ENCODE measurements at regions not wholly inside any gene's neighbourhood (a gene's known extent, or its start where the extent isn't known, plus 50 kb on each side); places are given as distances from the start of the nearest gene placed in this dataset.
"Not testable (repeated sequence)": the region's sequence is repeated elsewhere in the genome, so short reads cannot be mapped to it uniquely, and the experiment has no call there.

DNA sequence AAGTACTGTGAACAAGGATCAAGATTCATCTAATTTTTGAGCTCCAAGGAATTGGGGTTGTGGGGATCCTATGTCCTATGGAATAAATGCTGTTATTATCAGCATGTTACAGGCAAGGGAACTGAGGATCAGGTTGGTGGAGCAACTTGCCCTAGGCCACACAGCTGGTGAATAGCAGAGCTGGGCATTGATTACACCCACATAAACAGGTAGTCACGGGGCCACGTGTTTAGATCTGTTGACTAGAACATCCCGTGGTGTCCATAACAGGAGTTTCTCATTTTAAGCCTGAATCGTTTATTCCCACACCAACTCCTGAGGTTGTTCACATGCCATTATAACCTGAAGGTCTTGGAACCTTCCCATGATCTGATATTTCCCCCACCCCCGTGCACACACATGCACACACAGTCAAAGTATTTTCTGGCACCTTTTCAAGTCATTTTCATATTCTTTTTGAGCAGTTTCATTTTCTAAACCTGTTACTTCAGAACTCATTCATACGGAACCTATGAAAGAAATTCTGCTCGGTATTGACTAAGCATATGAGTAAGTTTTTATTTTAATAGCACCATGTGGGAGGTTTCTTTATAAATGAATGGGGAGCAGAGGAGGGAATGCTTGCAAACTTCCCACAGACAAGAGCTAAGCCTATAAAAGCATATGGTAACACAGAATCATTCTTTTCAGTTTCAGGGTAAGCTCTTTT, 338.1 kb downstream of the ANAPC1 start:
- not testable (repeated sequence) for H2BK5ac ChIP-seq (ENCODE audit: low read length); H3K79me1 ChIP-seq (ENCODE audit: low read length); H3K4ac ChIP-seq (ENCODE audit: low read depth, low read length); H3K4me2 ChIP-seq (ENCODE audit: low read length); H4K8ac ChIP-seq (ENCODE audit: low read depth, low read length); H3K4me1 ChIP-seq (ENCODE audit: control insufficient read depth, low read depth, low read length); H3K23ac ChIP-seq (ENCODE audit: low read length); H3K36me3 ChIP-seq (ENCODE audit: control insufficient read depth, insufficient read depth, low read length); H3K27me3 ChIP-seq (ENCODE audit: insufficient read depth, low read length, poor library complexity); H2BK120ac ChIP-seq (ENCODE audit: low read depth, low read length); H4K5ac ChIP-seq (ENCODE audit: low read length); H3K56ac ChIP-seq (ENCODE audit: low read length); H3K79me2 ChIP-seq (ENCODE audit: control insufficient read depth, insufficient read depth, low read length); H3K27ac ChIP-seq (ENCODE audit: low read depth, low read length); H2AK5ac ChIP-seq (ENCODE audit: low read length); H3K4me3 ChIP-seq (ENCODE audit: low read length); DNase-seq; H3K18ac ChIP-seq (ENCODE audit: low read length); H2BK15ac ChIP-seq (replicated peaks; ENCODE audit: low read depth); H3K9ac ChIP-seq (ENCODE audit: low read length)
- no CpG with 5 or more reads among the region's 7 CpGs for WGBS (ENCODE audit: extremely low coverage, insufficient coverage, low lambda C conversion rate)

DNA sequence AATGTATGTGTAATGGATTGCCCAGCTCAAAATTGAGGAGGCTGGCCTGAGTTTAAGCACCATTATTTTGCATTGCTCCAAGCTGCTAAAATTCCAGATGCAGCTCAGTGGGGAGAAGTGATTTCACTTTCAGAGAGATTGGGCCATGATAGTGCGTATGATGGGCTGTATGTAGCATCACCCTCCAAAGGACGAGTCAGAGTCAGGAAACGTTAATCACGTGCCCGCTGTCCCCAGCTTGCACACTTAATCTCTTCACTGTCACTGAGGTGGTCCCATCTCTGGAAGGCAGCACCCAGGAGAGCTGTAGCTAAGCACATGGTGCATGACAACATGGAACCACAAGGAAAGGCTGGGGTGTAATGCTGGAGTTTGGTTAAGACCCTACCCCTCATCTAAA, 337.4 kb downstream of the ANAPC1 start:
- DNase-seq; H3K23ac ChIP-seq (ENCODE audit: low read length); H2BK5ac ChIP-seq (ENCODE audit: low read length); H2BK120ac ChIP-seq (ENCODE audit: low read depth, low read length); H3K27ac ChIP-seq (ENCODE audit: low read depth, low read length); H3K4ac ChIP-seq (ENCODE audit: low read depth, low read length); H2BK15ac ChIP-seq (replicated peaks; ENCODE audit: low read depth); H3K36me3 ChIP-seq (ENCODE audit: control insufficient read depth, insufficient read depth, low read length); H3K56ac ChIP-seq (ENCODE audit: low read length); H3K79me1 ChIP-seq (ENCODE audit: low read length); H3K79me2 ChIP-seq (ENCODE audit: control insufficient read depth, insufficient read depth, low read length); H4K5ac ChIP-seq (ENCODE audit: low read length); H3K9ac ChIP-seq (ENCODE audit: low read length); H3K4me2 ChIP-seq (ENCODE audit: low read length); H3K27me3 ChIP-seq (ENCODE audit: insufficient read depth, low read length, poor library complexity); H4K8ac ChIP-seq (ENCODE audit: low read depth, low read length); H3K4me3 ChIP-seq (ENCODE audit: low read length); H2AK5ac ChIP-seq (ENCODE audit: low read length); H3K18ac ChIP-seq (ENCODE audit: low read length); H3K4me1 ChIP-seq (ENCODE audit: control insufficient read depth, low read depth, low read length): not testable (repeated sequence)
- WGBS (ENCODE audit: extremely low coverage, insufficient coverage, low lambda C conversion rate), result no CpG with 5 or more reads among the region's 5 CpGs

DNA sequence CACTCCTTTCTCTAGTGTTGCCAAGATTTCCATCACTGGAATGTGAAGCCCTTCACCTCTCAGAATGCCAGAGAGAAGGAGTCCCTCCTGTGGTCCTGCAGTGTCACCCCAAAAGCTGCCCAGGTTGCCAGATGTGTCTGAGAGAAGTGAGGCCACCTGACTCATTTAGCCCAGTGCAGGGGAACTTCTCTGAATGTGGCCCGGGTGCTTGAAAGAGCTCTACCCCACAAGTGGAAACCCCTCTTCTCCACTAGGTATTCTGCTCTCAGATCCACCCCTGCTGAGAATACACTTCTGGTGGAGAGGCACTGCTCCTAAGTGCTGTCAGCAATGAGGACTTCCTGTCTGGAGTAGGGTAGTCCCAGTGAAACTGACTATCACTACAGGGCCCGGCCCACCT, 334.8 kb downstream of the ANAPC1 start:
- not testable (repeated sequence) for H3K27ac ChIP-seq (ENCODE audit: low read depth, low read length); H3K79me2 ChIP-seq (ENCODE audit: control insufficient read depth, insufficient read depth, low read length); H3K27me3 ChIP-seq (ENCODE audit: insufficient read depth, low read length, poor library complexity); H3K18ac ChIP-seq (ENCODE audit: low read length); H3K4me1 ChIP-seq (ENCODE audit: control insufficient read depth, low read depth, low read length); H2BK15ac ChIP-seq (replicated peaks; ENCODE audit: low read depth); DNase-seq; H4K5ac ChIP-seq (ENCODE audit: low read length); H3K4me2 ChIP-seq (ENCODE audit: low read length); H3K79me1 ChIP-seq (ENCODE audit: low read length); H3K9ac ChIP-seq (ENCODE audit: low read length); H3K23ac ChIP-seq (ENCODE audit: low read length); H4K8ac ChIP-seq (ENCODE audit: low read depth, low read length); H2BK120ac ChIP-seq (ENCODE audit: low read depth, low read length); H3K36me3 ChIP-seq (ENCODE audit: control insufficient read depth, insufficient read depth, low read length); H2BK5ac ChIP-seq (ENCODE audit: low read length); H3K4ac ChIP-seq (ENCODE audit: low read depth, low read length); H3K4me3 ChIP-seq (ENCODE audit: low read length); H3K56ac ChIP-seq (ENCODE audit: low read length); H2AK5ac ChIP-seq (ENCODE audit: low read length)
- WGBS (ENCODE audit: extremely low coverage, insufficient coverage, low lambda C conversion rate), result no CpG with 5 or more reads among the region's 2 CpGs

DNA sequence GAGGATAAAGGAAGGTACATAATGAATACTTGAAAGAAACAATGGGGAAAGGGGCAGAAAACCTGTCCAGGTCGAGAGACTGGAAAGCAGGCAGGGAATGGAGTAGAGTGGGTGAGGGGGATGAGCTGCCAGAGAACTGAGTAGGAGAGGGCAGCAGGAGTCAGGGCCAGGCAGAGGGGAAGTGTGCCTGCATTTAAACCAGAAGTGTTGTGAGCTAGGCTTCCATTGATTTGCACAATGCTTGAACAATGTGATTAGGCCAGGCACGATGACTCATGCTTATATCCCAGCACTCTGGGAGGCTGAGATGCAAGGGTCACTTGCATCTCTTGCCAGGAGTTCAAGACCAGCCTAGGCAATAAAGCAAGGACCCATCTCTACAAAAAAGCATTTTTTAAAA, 332.6 kb downstream of the ANAPC1 start:
- H3K4me3 ChIP-seq (ENCODE audit: low read length); H3K18ac ChIP-seq (ENCODE audit: low read length); H3K27me3 ChIP-seq (ENCODE audit: insufficient read depth, low read length, poor library complexity); H3K36me3 ChIP-seq (ENCODE audit: control insufficient read depth, insufficient read depth, low read length); H3K79me2 ChIP-seq (ENCODE audit: control insufficient read depth, insufficient read depth, low read length); H4K5ac ChIP-seq (ENCODE audit: low read length); H3K23ac ChIP-seq (ENCODE audit: low read length); H3K9ac ChIP-seq (ENCODE audit: low read length); H4K8ac ChIP-seq (ENCODE audit: low read depth, low read length); H3K27ac ChIP-seq (ENCODE audit: low read depth, low read length); H2BK120ac ChIP-seq (ENCODE audit: low read depth, low read length); H3K4me2 ChIP-seq (ENCODE audit: low read length); H3K4ac ChIP-seq (ENCODE audit: low read depth, low read length); H2BK5ac ChIP-seq (ENCODE audit: low read length); H2AK5ac ChIP-seq (ENCODE audit: low read length); DNase-seq; H3K4me1 ChIP-seq (ENCODE audit: control insufficient read depth, low read depth, low read length); H3K79me1 ChIP-seq (ENCODE audit: low read length); H3K56ac ChIP-seq (ENCODE audit: low read length); H2BK15ac ChIP-seq (replicated peaks; ENCODE audit: low read depth): not testable (repeated sequence)
- no CpG with 5 or more reads among the region's 2 CpGs for WGBS (ENCODE audit: extremely low coverage, insufficient coverage, low lambda C conversion rate)

DNA sequence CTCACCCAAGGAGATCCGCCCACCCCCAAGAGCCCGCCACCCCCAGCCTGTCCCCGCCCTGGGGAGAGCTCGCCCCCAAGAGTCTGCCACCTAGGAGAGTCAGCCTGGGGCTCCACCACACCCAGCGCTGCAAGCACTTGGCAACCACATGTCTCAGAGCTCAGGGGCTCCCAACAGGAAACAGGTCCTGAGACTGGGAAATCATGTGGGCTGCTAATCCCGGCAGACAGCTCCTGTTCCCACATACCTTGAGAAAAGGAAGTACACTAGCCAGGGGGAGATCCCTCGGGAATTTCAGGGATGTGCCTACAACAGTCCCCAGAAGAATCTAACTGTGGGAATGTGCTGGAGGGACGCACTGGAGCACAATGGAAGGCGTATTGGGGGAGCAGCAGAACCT, 331.4 kb downstream of the ANAPC1 start:
- DNase-seq, result not testable (repeated sequence)

DNA sequence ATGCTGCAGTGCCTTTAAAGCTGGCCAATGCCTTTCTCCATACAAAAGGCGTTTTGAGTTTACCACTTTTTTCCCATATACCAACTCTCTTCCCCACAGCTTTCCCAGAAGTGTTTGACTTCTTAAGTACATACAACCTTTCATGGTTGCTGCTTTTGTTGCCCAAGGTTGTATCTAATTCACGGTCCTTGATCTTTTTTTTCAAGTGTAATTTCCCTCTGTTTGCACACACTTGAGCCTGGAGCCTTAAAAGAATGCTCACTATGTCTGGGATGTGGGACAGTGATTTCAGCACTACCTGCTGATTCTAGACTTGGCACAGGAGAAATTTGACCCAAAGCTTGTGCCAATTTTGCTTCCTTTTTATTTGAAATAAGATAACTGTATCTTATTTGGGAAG, 324.7 kb downstream of the ANAPC1 start:
- H3K18ac ChIP-seq (ENCODE audit: low read length); H2BK120ac ChIP-seq (ENCODE audit: low read depth, low read length): not testable (repeated sequence)
- no CpG with 5 or more reads among the region's 2 CpGs for WGBS (ENCODE audit: extremely low coverage, insufficient coverage, low lambda C conversion rate)

More for the DNA sequence above, 331.4 kb downstream of the ANAPC1 start:
- H3K36me3 ChIP-seq (ENCODE audit: control insufficient read depth, insufficient read depth, low read length); H3K79me1 ChIP-seq (ENCODE audit: low read length); H4K5ac ChIP-seq (ENCODE audit: low read length); H3K4ac ChIP-seq (ENCODE audit: low read depth, low read length); H3K79me2 ChIP-seq (ENCODE audit: control insufficient read depth, insufficient read depth, low read length); H2BK5ac ChIP-seq (ENCODE audit: low read length); H3K27me3 ChIP-seq (ENCODE audit: insufficient read depth, low read length, poor library complexity); H3K23ac ChIP-seq (ENCODE audit: low read length); H3K56ac ChIP-seq (ENCODE audit: low read length); H2BK15ac ChIP-seq (replicated peaks; ENCODE audit: low read depth); H3K4me1 ChIP-seq (ENCODE audit: control insufficient read depth, low read depth, low read length); H4K8ac ChIP-seq (ENCODE audit: low read depth, low read length); H2BK120ac ChIP-seq (ENCODE audit: low read depth, low read length); H3K27ac ChIP-seq (ENCODE audit: low read depth, low read length); H3K18ac ChIP-seq (ENCODE audit: low read length); H3K4me2 ChIP-seq (ENCODE audit: low read length); H2AK5ac ChIP-seq (ENCODE audit: low read length); H3K4me3 ChIP-seq (ENCODE audit: low read length); H3K9ac ChIP-seq (ENCODE audit: low read length): not testable (repeated sequence)
- no CpG with 5 or more reads among the region's 9 CpGs for WGBS (ENCODE audit: extremely low coverage, insufficient coverage, low lambda C conversion rate)

More for the DNA sequence above, 324.7 kb downstream of the ANAPC1 start:
- not testable (repeated sequence) for H3K4me1 ChIP-seq (ENCODE audit: control insufficient read depth, low read depth, low read length); H2AK5ac ChIP-seq (ENCODE audit: low read length); H3K9ac ChIP-seq (ENCODE audit: low read length); H3K4me3 ChIP-seq (ENCODE audit: low read length); H3K4me2 ChIP-seq (ENCODE audit: low read length); DNase-seq; H3K79me2 ChIP-seq (ENCODE audit: control insufficient read depth, insufficient read depth, low read length); H3K27me3 ChIP-seq (ENCODE audit: insufficient read depth, low read length, poor library complexity); H4K5ac ChIP-seq (ENCODE audit: low read length); H2BK5ac ChIP-seq (ENCODE audit: low read length); H3K27ac ChIP-seq (ENCODE audit: low read depth, low read length); H3K36me3 ChIP-seq (ENCODE audit: control insufficient read depth, insufficient read depth, low read length); H3K79me1 ChIP-seq (ENCODE audit: low read length); H3K56ac ChIP-seq (ENCODE audit: low read length); H2BK15ac ChIP-seq (replicated peaks; ENCODE audit: low read depth); H3K4ac ChIP-seq (ENCODE audit: low read depth, low read length); H4K8ac ChIP-seq (ENCODE audit: low read depth, low read length); H3K23ac ChIP-seq (ENCODE audit: low read length)
